ENCODE measurements at regions not wholly inside any gene's neighbourhood (a gene's known extent, or its start where the extent isn't known, plus 50 kb on each side); places are given as distances from the start of the nearest gene placed in this dataset.
"Not testable (repeated sequence)": the region's sequence is repeated elsewhere in the genome, so short reads cannot be mapped to it uniquely, and the experiment has no call there.

DNA sequence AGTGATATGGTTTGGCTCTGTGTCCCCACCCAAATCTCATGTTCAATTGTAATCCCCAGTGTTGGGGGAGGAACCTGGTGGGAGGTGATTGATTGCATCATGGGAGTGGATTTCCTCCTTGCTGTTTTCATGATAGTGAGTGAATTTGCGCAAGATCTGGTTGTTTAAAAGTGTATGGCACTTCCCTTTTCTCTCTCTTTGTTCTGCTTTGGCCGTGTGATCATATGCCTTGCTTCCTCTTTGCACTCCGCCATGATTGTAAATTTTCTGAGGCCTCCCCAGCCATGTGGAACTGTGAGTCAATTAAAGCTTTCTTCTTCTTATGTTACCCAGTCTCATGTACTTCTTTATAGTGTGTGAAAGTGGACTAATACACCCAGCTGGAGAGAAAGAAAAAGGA is 113.0 kb upstream of the AADAT start:
- H3K4me2 ChIP-seq (ENCODE audit: control insufficient read depth, extremely low read depth, insufficient read depth, low read depth, low read length): no peak overlapping the region
- no peaks in the 10 kb centered on the region for H3K9me3 ChIP-seq (ENCODE audit: control insufficient read depth, low read depth, low read length)
- dilution Hi-C loops (cut with MboI; ENCODE audit: extremely low pct_ligation_motif_present, low sequenced_read_pairs): no loop called here
- no peak overlapping the region for H3K27ac ChIP-seq (ENCODE audit: control insufficient read depth, insufficient read depth, low read length)
- H3K4me1 ChIP-seq (ENCODE audit: control insufficient read depth, extremely low read depth, insufficient read depth, low read length): no peaks in the 10 kb centered on the region
- no peak overlapping the region for H3K9ac ChIP-seq (ENCODE audit: control insufficient read depth, extremely low read depth, insufficient read depth, low read length)
- no peaks in the 10 kb centered on the region for H3K9me1 ChIP-seq (ENCODE audit: control insufficient read depth, extremely low read depth, insufficient read depth, low read length)
- TF ChIP-seq CTCF (optimal IDR thresholded peaks at IDR 0.05 in 1 of 3, IDR thresholded peaks at IDR 0.05 in 1 of 3, conservative IDR thresholded peaks at IDR 0.05 in 1 of 3; ENCODE audit: extremely low read depth in 1 of 3, insufficient read depth in 2 of 3, low read length in 3 of 3): no peak
- no peak for TF ChIP-seq EZH2 (IDR thresholded peaks at IDR 0.05; ENCODE audit: low read length)
- H3K36me3 ChIP-seq (ENCODE audit: control insufficient read depth in 2 of 2, extremely low read depth in 1 of 2, insufficient read depth in 2 of 2, low read length in 2 of 2): no peaks in the 10 kb centered on the region
- FAIRE-seq (no peak), DNase-seq (ENCODE audit: low read depth, low spot score) (no peak)
- H3K79me2 ChIP-seq (ENCODE audit: control insufficient read depth, insufficient read depth, low read length): no peaks in the 10 kb centered on the region
- H3K27me3 ChIP-seq (ENCODE audit: control insufficient read depth, extremely low read depth, insufficient read depth, low read length): no peaks in the 10 kb centered on the region
- no peak overlapping the region for H2AFZ ChIP-seq (ENCODE audit: control insufficient read depth, low read length)
- H3K4me3 ChIP-seq (ENCODE audit: control insufficient read depth in 2 of 3, extremely low read depth in 1 of 3, insufficient read depth in 2 of 3, low read depth in 1 of 3, low read length in 3 of 3): no peak overlapping the region
- H4K20me1 ChIP-seq (ENCODE audit: control insufficient read depth, extremely low read depth, insufficient read depth, low read length): no peaks in the 10 kb centered on the region

GRCh38 chr4:170198747-170199146 is 109.0 kb upstream of the AADAT start:
- TF ChIP-seq CTCF (optimal IDR thresholded peaks at IDR 0.05 in 1 of 3, IDR thresholded peaks at IDR 0.05 in 1 of 3, conservative IDR thresholded peaks at IDR 0.05 in 1 of 3; ENCODE audit: extremely low read depth in 1 of 3, insufficient read depth in 2 of 3, low read length in 3 of 3) (peak in 1 of 3 experiments; percentile 22), EZH2 (IDR thresholded peaks at IDR 0.05; ENCODE audit: low read length) (no peak)
- DNase-seq (ENCODE audit: low read depth, low spot score) (no peak), FAIRE-seq (peak; percentile 5)
- H3K4me1 ChIP-seq (ENCODE audit: control insufficient read depth, extremely low read depth, insufficient read depth, low read length): no peaks in the 10 kb centered on the region
- no peak overlapping the region for H3K9ac ChIP-seq (ENCODE audit: control insufficient read depth, extremely low read depth, insufficient read depth, low read length)
- no peaks in the 10 kb centered on the region for H3K9me1 ChIP-seq (ENCODE audit: control insufficient read depth, extremely low read depth, insufficient read depth, low read length)
- dilution Hi-C loops (cut with MboI; ENCODE audit: extremely low pct_ligation_motif_present, low sequenced_read_pairs): no loop called here
- no peak overlapping the region for H3K4me3 ChIP-seq (ENCODE audit: control insufficient read depth in 2 of 3, extremely low read depth in 1 of 3, insufficient read depth in 2 of 3, low read depth in 1 of 3, low read length in 3 of 3)
- no peaks in the 10 kb centered on the region for H3K9me3 ChIP-seq (ENCODE audit: control insufficient read depth, low read depth, low read length)
- no peak overlapping the region for H3K27ac ChIP-seq (ENCODE audit: control insufficient read depth, insufficient read depth, low read length)
- no peaks in the 10 kb centered on the region for H3K36me3 ChIP-seq (ENCODE audit: control insufficient read depth in 2 of 2, extremely low read depth in 1 of 2, insufficient read depth in 2 of 2, low read length in 2 of 2)
- no peaks in the 10 kb centered on the region for H3K27me3 ChIP-seq (ENCODE audit: control insufficient read depth, extremely low read depth, insufficient read depth, low read length)
- no peaks in the 10 kb centered on the region for H4K20me1 ChIP-seq (ENCODE audit: control insufficient read depth, extremely low read depth, insufficient read depth, low read length)
- H3K4me2 ChIP-seq (ENCODE audit: control insufficient read depth, extremely low read depth, insufficient read depth, low read depth, low read length): no peak overlapping the region
- no peak overlapping the region for H2AFZ ChIP-seq (ENCODE audit: control insufficient read depth, low read length)
- H3K79me2 ChIP-seq (ENCODE audit: control insufficient read depth, insufficient read depth, low read length): no peaks in the 10 kb centered on the region

DNA sequence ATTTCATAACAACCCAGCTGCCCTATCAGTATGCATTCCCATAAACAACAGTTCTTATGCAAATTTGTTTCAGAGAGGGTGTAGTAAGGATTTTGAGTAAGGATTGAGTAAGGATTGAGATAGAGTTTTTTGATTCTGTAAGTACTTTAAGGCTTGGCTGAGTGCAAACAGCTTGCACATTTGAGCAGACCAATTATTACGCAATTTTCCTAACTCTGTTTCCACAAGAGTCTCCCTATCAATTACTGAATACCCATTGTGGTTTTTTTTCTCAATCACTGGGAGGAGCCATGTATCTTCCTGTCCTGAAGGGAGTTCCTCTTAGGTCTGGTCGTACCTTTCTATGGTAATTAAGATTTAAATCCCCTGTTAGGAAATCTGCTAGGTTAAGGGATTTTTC is 105.0 kb upstream of the AADAT start:
- H3K9me3 ChIP-seq (ENCODE audit: control insufficient read depth, low read depth, low read length); H3K27me3 ChIP-seq (ENCODE audit: control insufficient read depth, extremely low read depth, insufficient read depth, low read length); H3K9me1 ChIP-seq (ENCODE audit: control insufficient read depth, extremely low read depth, insufficient read depth, low read length); dilution Hi-C loops (cut with MboI; ENCODE audit: extremely low pct_ligation_motif_present, low sequenced_read_pairs); H2AFZ ChIP-seq (ENCODE audit: control insufficient read depth, low read length); H3K9ac ChIP-seq (ENCODE audit: control insufficient read depth, extremely low read depth, insufficient read depth, low read length); H3K79me2 ChIP-seq (ENCODE audit: control insufficient read depth, insufficient read depth, low read length); H3K27ac ChIP-seq (ENCODE audit: control insufficient read depth, insufficient read depth, low read length); DNase-seq (ENCODE audit: low read depth, low spot score); H3K4me2 ChIP-seq (ENCODE audit: control insufficient read depth, extremely low read depth, insufficient read depth, low read depth, low read length); H3K36me3 ChIP-seq (ENCODE audit: control insufficient read depth in 2 of 2, extremely low read depth in 1 of 2, insufficient read depth in 2 of 2, low read length in 2 of 2); FAIRE-seq; H3K4me1 ChIP-seq (ENCODE audit: control insufficient read depth, extremely low read depth, insufficient read depth, low read length); H3K4me3 ChIP-seq (ENCODE audit: control insufficient read depth in 2 of 3, extremely low read depth in 1 of 3, insufficient read depth in 2 of 3, low read depth in 1 of 3, low read length in 3 of 3); H4K20me1 ChIP-seq (ENCODE audit: control insufficient read depth, extremely low read depth, insufficient read depth, low read length): not testable (repeated sequence)
